ENCODE measurements at regions not wholly inside any gene's neighbourhood (a gene's known extent, or its start where the extent isn't known, plus 50 kb on each side); places are given as distances from the start of the nearest gene placed in this dataset.

GRCh38 chr3:43181202-43181821 lies 75.4 kb upstream of the POMGNT2 start:
- TF ChIP-seq, protein P1, sequence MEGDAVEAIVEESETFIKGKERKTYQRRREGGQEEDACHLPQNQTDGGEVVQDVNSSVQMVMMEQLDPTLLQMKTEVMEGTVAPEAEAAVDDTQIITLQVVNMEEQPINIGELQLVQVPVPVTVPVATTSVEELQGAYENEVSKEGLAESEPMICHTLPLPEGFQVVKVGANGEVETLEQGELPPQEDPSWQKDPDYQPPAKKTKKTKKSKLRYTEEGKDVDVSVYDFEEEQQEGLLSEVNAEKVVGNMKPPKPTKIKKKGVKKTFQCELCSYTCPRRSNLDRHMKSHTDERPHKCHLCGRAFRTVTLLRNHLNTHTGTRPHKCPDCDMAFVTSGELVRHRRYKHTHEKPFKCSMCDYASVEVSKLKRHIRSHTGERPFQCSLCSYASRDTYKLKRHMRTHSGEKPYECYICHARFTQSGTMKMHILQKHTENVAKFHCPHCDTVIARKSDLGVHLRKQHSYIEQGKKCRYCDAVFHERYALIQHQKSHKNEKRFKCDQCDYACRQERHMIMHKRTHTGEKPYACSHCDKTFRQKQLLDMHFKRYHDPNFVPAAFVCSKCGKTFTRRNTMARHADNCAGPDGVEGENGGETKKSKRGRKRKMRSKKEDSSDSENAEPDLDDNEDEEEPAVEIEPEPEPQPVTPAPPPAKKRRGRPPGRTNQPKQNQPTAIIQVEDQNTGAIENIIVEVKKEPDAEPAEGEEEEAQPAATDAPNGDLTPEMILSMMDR (IDR thresholded peaks at IDR 0.05; ENCODE audit: borderline replicate concordance, extremely low read depth, low read length, poor library complexity, severe bottlenecking), result no peak
- TF ChIP-seq EZH2 (IDR thresholded peaks at IDR 0.05; ENCODE audit: borderline replicate concordance, low read depth, low read length, severe bottlenecking), result no peak
